GM12873 (cell line): ENCODE measurements at regions not wholly inside any gene's neighbourhood (a gene's known extent, or its start where the extent isn't known, plus 50 kb on each side); places are given as distances from the start of the nearest gene placed in this dataset.

Experiments
- TF ChIP-seq, protein P1 (sequence below): IDR thresholded peaks from 2 replicates; pipeline ENCODE4 v1.5.1; 2012; ENCODE audit warnings: low read depth, mild to moderate bottlenecking, moderate library complexity, low read length, control low read depth; ENCODE audit not compliant: insufficient read depth; ENCODE audit errors: missing control alignments

DNA sequence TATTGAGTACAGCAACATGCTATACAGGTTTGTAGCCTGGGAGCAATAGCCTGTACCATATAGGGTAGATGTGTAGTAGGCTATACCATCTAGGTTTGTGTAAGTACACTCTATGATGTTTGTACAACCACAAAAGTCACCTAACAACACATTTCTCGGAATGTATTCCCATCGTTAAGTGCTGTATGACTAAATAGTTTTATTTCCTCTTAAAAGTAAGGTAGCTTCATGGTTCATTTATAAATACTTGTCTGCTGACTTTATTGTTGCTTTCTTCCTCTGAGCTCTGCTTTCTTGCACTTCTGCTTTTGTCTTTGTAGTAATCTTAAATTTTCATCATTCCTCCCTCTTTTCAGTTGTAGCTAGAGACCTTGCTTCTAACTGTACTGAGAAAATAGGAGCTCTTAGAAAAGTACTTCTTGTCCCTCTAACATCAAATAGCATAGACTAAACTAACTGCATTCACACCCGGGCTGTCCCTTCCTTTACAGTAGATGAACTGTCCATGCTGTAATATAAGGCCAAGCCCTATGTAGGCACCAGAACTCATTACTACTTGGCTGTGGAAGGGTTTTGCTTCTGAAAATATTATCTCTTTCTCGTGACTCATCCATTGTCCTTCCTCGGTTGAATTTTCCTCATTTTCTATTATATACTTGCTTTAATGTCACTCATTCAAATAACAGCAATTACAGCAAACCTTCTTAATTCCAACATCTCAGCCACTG is 55.4 kb upstream of the FAM3C start:
- TF ChIP-seq, protein P1, sequence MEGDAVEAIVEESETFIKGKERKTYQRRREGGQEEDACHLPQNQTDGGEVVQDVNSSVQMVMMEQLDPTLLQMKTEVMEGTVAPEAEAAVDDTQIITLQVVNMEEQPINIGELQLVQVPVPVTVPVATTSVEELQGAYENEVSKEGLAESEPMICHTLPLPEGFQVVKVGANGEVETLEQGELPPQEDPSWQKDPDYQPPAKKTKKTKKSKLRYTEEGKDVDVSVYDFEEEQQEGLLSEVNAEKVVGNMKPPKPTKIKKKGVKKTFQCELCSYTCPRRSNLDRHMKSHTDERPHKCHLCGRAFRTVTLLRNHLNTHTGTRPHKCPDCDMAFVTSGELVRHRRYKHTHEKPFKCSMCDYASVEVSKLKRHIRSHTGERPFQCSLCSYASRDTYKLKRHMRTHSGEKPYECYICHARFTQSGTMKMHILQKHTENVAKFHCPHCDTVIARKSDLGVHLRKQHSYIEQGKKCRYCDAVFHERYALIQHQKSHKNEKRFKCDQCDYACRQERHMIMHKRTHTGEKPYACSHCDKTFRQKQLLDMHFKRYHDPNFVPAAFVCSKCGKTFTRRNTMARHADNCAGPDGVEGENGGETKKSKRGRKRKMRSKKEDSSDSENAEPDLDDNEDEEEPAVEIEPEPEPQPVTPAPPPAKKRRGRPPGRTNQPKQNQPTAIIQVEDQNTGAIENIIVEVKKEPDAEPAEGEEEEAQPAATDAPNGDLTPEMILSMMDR, result no peak

DNA sequence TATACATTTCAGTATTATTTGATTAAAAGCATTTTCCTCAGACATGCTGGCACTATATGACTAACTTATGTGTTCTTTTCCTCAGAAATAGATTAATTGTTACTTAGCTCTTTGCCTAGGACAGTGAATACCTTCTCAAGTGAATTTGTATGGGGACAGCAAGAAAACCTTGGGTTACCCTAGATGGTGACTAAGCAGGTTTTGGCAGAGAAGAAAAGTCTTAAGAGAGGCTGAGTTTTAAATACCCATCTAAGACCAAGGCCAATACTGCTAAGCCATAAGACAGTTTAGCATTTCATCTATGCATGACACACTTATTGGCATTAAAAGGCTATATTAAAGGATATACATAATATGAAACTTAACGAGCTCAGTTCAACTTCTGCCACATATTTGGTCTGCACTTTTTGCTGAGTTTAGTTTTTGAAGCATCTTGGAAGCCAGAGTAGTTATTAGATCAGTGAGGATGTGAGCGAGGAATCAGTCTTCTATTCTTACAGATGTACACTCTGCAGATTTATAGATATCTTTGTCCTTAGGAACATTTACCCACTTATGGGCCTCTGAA is 54.6 kb upstream of the FAM3C start:
- TF ChIP-seq, protein P1, result no peak

DNA sequence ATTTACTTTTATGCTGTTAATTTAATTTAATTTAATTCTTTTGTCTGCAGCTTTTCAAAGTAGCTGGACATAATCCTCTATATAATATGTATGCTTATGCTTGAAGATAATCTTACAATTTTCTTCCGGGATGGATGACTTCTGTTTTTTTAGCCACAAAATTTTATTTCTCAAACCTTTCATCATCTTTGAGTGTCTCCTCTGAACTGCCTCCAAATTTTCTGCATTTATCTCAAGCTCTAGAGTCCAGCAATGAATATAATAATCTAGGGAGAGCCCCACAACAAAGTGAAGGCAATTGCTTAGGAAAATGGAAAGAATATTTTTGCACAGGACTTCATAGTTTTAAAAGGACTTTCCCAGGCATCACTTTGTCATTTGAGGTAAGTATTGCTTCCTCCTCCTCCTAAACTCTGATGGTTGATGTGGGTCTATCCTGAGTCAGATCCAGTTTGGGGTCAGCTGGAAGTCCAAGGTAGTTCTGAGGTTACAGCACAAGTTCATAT is 53.7 kb upstream of the FAM3C start:
- TF ChIP-seq, protein P1, result no peak

DNA sequence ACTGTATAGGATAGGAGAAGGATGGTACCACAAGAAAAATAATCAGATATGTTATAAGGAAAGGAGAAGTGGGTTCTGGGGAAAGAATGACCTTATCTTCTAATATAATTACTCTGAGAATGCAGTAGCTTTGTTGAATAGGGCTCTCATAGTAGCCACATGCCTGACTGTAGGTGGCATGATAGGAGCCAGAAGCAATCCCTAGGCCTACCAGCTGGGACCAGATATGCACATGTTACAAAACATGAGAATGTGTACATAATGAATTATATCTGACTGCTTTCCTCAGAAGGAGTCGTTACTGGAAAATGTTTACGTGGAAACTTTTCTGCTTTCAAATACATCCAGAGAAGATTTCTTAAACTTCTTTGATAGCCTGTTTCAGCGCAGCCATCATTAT is 53.2 kb upstream of the FAM3C start:
- TF ChIP-seq, protein P1, result no peak

DNA sequence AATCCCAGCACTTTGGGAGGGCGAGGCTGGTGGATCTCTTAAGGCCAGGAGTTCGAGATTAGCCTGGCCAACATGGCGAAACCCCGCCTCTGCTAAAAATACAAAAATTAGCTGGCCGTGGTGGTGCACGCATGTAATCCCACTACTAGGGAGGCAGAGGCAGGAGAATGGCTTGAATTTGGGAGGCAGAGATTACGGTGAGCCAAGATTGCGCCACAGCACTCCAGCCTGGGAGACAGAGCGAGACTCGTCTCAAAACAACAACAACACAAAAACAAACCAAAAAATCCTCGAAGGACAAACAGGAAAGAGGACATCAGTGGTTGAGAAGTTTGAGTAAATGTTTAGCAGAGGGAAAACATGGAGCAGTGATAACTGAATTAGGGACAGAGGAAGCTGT is 52.3 kb upstream of the FAM3C start:
- TF ChIP-seq, protein P1, result no peak

DNA sequence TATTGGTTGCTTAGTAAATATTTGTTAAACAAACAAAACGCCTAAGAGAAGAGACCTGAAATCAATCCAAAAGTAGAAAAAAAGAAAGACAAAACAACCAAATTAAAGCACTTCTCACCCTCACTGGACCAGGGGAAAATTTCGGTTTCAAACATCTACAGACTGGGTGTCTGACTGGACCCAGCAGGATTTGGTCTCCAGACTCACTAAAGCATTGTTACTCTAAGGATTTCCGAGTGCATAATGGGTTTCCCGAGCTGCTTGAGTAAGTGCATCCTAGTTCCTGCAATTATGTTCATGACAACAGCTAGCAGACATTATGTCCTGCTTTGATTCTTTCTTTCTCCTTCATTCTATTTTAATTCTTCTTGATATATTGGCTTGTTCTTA is 51.8 kb upstream of the FAM3C start:
- TF ChIP-seq, protein P1, result no peak

DNA sequence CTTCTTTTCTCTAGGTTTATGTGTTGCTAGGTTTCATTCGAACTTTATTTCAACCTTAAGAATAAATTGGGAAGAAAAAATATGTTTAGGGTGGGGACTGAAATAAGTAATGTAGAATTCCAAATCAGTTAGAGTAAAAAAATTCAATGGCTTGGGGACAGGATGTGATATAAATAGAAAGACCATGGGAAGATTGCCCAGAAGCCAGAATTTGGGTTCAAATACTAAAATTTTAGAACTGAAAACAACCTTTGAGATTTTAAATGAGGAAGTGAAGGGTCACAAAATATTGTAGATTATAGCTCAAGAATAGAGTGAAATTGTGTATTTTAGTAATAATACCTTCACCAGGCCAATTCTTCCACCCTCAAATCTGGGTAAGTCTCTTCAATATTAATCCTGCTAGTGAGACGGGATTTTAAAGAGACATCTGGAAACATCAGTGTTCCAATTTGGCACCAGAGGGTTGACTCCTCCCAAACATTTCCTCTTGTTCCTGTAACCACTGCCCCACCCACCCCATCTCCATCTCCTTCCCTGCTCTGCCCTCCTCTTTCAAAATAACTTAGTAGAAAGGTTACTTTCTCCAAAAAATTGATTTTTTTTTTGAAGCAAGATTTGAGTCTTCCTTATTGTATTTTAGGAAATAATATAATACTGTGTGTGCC is 51.3 kb upstream of the FAM3C start:
- TF ChIP-seq, protein P1, result no peak
